ENCODE measurements at regions not wholly inside any gene's neighbourhood (a gene's known extent, or its start where the extent isn't known, plus 50 kb on each side); places are given as distances from the start of the nearest gene placed in this dataset.

DNA sequence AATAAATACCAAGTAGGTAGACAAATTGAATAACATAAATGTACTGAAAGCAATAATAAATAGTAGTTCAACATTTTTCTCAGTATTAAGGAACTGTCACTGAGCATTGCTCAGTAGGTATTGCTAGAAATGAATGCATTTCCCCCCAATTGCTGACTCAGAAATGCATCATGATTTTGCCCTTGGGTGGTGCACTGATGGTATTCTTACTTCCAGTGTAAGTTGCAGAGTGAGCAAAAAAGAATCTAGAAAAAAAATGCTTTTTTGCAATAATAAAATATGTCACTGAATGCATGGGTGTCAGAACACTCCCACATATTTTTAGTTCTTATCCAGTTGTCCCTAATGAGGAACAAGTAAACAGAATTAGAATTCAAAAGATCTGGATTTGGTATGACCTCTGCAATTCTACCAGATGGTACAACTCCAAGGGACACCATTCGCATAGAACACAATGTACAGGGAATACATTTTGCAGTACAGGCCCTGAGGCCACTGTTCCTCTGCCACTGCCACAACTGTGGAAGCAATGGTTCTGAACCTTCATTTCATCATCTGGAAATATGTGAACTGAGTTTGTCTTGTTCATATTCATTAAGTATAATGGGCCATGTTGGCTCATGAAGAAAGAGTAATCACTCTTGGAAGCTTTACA is 78.0 kb downstream of the ATP6V1G3 start:
- Histone ChIP-seq H3K4me3 (ENCODE audit: low read depth, low read length) (no peak overlapping the region), H3K4me1 (ENCODE audit: control insufficient read depth, insufficient read depth, low read length) (no peaks in the 10 kb centered on the region), H3K36me3 (ENCODE audit: control insufficient read depth in 2 of 2, insufficient read depth in 1 of 2, low read length in 2 of 2) (no peaks in the 10 kb centered on the region), H3K9me3 (ENCODE audit: control insufficient read depth, insufficient read depth, low read depth, low read length) (no peaks in the 10 kb centered on the region), H3K27ac (ENCODE audit: extremely low read depth, low read depth, low read length) (no peak overlapping the region)
- ChIA-PET POLR2A (no interaction called here), CTCF (interaction anchor here (0.8 kb wide), 1 partner anchor 1134 kb away, joined by 4 read pairs; no protein-coding TSS in a partner anchor)
- TF ChIP-seq ZFP3 (tag by site-specific recombination; IDR thresholded peaks at IDR 0.05; ENCODE audit: low read depth) (no peak), ZNF747 (tag by site-specific recombination; IDR thresholded peaks at IDR 0.05) (no peak), ZNF426 (tag by site-specific recombination; IDR thresholded peaks at IDR 0.05) (no peak), ZNF626 (tag by site-specific recombination; IDR thresholded peaks at IDR 0.05) (no peak), ZSCAN16 (tag by site-specific recombination; IDR thresholded peaks at IDR 0.05) (no peak), SP2 (tag by site-specific recombination; IDR thresholded peaks at IDR 0.05) (no peak), ZNF621 (tag by site-specific recombination; IDR thresholded peaks at IDR 0.05) (no peak), GLIS1 (tag by site-specific recombination; IDR thresholded peaks at IDR 0.05) (no peak), HOXD13 (CRISPR knock-in tag; IDR thresholded peaks at IDR 0.05; ENCODE audit: borderline replicate concordance) (no peak), ZBTB20 (tag by site-specific recombination; IDR thresholded peaks at IDR 0.05) (no peak)
- TF ChIP-seq, protein P1, sequence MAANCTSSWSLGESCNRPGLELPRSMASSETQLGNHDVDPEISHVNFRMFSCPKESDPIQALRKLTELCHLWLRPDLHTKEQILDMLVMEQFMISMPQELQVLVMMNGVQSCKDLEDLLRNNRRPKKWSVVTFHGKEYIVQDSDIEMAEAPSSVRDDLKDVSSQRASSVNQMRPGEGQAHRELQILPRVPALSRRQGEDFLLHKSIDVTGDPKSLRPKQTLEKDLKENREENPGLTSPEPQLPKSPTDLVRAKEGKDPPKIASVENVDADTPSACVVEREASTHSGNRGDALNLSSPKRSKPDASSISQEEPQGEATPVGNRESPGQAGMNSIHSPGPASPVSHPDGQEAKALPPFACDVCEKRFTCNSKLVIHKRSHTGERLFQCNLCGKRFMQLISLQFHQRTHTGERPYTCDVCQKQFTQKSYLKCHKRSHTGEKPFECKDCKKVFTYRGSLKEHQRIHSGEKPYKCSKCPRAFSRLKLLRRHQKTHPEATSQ (tag by site-specific recombination; IDR thresholded peaks at IDR 0.05), result no peak
- TF ChIP-seq, protein P2, sequence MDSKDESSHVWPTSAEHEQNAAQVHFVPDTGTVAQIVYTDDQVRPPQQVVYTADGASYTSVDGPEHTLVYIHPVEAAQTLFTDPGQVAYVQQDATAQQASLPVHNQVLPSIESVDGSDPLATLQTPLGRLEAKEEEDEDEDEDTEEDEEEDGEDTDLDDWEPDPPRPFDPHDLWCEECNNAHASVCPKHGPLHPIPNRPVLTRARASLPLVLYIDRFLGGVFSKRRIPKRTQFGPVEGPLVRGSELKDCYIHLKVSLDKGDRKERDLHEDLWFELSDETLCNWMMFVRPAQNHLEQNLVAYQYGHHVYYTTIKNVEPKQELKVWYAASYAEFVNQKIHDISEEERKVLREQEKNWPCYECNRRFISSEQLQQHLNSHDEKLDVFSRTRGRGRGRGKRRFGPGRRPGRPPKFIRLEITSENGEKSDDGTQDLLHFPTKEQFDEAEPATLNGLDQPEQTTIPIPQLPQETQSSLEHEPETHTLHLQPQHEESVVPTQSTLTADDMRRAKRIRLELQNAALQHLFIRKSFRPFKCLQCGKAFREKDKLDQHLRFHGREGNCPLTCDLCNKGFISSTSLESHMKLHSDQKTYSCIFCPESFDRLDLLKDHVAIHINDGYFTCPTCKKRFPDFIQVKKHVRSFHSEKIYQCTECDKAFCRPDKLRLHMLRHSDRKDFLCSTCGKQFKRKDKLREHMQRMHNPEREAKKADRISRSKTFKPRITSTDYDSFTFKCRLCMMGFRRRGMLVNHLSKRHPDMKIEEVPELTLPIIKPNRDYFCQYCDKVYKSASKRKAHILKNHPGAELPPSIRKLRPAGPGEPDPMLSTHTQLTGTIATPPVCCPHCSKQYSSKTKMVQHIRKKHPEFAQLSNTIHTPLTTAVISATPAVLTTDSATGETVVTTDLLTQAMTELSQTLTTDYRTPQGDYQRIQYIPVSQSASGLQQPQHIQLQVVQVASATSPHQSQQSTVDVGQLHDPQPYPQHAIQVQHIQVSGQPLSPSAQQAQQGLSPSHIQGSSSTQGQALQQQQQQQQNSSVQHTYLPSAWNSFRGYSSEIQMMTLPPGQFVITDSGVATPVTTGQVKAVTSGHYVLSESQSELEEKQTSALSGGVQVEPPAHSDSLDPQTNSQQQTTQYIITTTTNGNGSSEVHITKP (tag by site-specific recombination; IDR thresholded peaks at IDR 0.05), result no peak
- TF ChIP-seq, protein P3, sequence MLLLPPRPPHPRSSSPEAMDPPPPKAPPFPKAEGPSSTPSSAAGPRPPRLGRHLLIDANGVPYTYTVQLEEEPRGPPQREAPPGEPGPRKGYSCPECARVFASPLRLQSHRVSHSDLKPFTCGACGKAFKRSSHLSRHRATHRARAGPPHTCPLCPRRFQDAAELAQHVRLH (tag by site-specific recombination; IDR thresholded peaks at IDR 0.05), result no peak
- TF ChIP-seq, protein P4, sequence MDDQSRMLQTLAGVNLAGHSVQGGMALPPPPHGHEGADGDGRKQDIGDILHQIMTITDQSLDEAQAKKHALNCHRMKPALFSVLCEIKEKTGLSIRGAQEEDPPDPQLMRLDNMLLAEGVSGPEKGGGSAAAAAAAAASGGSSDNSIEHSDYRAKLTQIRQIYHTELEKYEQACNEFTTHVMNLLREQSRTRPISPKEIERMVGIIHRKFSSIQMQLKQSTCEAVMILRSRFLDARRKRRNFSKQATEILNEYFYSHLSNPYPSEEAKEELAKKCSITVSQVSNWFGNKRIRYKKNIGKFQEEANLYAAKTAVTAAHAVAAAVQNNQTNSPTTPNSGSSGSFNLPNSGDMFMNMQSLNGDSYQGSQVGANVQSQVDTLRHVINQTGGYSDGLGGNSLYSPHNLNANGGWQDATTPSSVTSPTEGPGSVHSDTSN (CRISPR knock-in tag; IDR thresholded peaks at IDR 0.05), result no peak

DNA sequence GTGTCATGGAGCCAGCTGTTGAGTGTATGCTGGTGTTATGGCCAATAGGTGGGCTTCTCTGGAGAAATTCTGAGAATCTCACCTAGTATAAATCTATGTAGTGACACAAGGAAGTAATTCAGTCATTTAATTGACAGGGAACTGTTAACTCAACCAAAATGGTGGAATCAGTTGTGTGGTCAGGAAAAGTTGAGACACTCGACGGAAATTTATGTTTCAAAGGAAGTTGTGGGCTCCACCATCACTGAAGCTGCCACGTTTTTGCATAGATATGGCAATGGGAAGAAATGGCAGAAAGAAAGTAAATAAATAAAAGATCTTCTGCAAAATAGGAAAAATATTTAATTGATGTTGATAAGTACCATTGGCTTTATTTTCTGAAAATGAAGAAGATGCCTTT is 84.5 kb downstream of the ATP6V1G3 start:
- Histone ChIP-seq H3K36me3 (ENCODE audit: control insufficient read depth in 2 of 2, insufficient read depth in 1 of 2, low read length in 2 of 2) (no peaks in the 10 kb centered on the region), H3K9me3 (ENCODE audit: control insufficient read depth, insufficient read depth, low read depth, low read length) (no peaks in the 10 kb centered on the region), H3K4me1 (ENCODE audit: control insufficient read depth, insufficient read depth, low read length) (no peaks in the 10 kb centered on the region), H3K4me3 (ENCODE audit: low read depth, low read length) (no peak overlapping the region), H3K27ac (ENCODE audit: extremely low read depth, low read depth, low read length) (no peak overlapping the region)
- ChIA-PET CTCF (interaction anchor here (1.5 kb wide), 1 partner anchor 9 kb away, joined by 3 read pairs; no protein-coding TSS in a partner anchor), POLR2A (no interaction called here)
- TF ChIP-seq SALL2 (tag by site-specific recombination; IDR thresholded peaks at IDR 0.05; ENCODE audit: borderline replicate concordance), result no peak
